DMS53 treated with DMSO at 0.1 percent for 48 hours (cell line): ENCODE measurements at regions not wholly inside any gene's neighbourhood (a gene's known extent, or its start where the extent isn't known, plus 50 kb on each side); places are given as distances from the start of the nearest gene placed in this dataset.

Source experiments
- DNase-seq: peaks from one replicate; lab custom pipeline; 2025; ENCODE audit not compliant: unreplicated experiment; lab: John Stamatoyannopoulos, UW

DNA sequence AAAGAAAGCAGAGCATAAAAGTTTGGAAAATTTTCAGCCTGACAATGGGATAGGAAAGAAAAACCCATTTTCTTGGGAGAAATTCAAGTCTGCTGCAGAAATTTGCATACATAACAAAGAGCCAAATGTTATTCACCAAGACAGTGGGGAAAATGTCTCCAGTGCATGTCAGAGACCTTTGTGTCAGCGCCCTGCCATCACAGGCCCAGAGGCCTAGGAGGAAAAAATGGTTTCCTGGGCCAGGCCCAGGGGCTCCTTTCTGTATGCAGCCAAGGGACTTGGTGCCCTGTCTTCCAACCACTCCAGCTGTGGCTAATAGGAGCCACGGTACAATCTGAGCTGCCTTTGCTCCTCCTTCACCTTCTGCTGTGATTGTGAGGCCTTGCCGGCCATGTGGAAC is 189.1 kb upstream of the PITRM1 start:
- no peak for DNase-seq

DNA sequence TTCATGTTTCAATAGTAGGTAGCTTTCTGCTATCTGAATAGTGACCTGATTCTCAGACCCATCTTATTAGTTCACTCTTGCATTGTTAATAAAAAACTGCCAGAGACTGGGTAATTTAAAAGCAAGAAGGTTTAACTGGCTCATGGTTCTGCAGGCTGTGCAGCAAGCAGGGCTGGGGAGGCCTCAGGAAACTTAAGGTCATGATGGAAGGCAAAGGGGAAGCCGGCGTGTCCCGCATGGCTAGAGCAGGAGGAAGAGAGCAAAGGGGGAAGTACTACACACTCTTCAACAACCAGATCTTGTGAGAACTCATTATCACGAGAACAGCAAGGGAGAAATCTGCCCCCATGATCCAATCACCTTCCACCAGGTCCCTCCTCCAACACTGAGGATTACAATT is 185.2 kb upstream of the PITRM1 start:
- no peak for DNase-seq

- no peak for DNase-seq
Observed at GRCh38 chr10:3355536-3355935, 183.0 kb upstream of the PITRM1 start.

GRCh38 chr10:3354174-3354900 is 181.8 kb upstream of the PITRM1 start:
- DNase-seq = no peak

GRCh38 chr10:3353235-3353634 is 180.7 kb upstream of the PITRM1 start:
- no peak for DNase-seq

DNA sequence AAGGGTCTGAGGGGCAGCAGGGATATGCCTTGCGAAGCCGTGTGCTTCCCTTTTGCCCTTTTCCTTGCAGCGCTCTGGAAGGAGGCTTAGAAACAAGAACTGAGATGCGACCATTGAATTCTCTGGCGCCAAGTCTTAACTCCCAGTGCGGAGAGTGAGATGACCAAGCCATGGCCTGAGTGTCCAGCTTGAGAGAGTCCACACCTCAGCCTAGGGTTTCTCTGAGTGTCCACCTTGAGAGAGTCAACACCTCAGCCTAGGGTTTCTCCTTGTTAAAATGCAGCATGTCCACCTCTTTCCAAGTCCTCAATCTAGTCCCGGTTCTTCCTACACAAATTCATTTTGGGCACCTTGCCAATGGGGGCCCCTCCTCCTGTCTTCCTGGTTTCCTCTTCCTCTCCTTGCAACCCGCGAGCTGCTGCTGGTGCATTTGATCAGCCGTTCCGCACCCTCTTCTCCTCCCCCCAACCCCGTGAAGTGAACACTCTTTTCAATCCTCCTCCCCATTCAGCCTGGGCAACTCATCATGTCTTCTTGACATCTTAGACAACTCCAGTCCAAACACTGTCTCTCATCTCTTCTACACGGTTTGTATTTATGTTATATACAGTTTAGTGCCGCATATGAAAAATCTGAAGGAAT is 178.2 kb upstream of the PITRM1 start:
- no peak for DNase-seq

DNA sequence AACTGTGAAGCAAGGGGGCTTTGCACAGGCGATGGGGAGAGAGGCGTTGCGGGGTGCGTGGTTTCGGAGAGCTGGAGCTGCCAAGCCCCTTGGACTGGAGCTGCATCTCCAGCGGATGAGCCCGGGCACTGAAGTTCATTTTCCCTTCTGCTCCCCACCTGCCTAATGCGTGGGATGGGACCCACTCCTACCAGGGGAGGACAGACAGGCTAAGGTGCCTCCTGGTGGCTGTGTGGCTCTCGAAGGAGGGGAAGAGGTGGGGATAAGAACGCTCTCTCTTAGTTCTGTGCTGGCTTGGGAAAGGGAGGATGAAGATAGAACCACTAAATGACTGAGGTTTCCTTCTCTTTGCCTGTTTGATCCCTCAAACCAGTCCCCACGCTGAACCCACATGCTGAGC is 177.6 kb upstream of the PITRM1 start:
- DNase-seq = no peak

DNA sequence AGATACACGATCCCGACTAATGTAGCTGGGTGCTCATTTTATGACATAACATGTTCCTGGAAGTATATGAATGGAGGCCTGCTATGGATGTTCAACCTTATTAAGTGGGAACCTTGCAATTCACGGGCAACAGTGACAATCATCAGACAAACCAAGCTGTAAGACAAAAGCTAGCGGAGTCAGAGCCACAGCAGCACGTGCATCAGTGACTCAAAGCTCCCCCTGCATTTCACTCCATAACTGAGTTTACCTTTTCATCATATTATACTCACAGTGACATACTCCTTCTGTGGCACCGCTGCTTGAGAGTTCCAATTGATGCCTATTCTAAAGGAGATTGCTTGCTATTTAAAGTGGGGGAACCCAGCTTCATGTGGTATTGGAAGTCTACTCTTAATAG is 176.0 kb upstream of the PITRM1 start:
- DNase-seq = no peak

DNA sequence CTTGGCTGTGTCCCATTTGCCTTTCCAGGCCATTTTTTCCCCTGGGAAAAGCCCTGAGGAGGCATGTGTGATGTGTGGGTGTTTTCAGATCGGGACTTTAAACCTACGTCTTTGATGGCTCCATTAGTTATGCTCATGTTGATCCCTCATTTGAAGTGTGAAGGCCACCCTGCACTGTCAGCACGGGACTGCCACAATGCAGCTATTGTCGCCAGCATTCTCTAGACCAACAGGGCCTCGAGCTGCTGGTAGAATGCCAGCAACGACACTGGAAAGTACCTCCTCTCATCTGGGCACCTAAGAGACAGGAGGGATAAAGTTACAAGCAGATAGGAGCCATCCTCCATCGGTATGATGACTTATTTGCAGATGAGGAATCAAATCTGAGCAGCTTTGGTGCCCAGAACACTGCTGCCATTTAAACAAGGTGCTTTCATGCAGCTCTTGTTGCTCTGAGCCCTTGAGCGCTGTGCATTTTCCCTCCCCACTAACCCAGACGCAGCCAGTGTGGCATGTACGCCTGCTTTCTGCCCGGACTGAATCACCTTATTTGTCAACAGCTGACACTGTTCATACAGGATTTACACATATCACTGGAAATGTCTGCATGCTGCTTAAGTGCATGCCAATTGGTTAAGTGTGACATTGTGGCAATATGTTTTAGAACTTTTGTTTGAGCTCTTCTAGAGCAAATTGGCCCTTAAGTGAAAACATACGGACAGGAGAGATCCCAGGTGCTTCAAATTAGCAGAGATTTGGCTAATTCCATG is 175.0 kb upstream of the PITRM1 start:
- DNase-seq = no peak

- DNase-seq = no peak
Observed at GRCh38 chr10:3346851-3347250, 174.3 kb upstream of the PITRM1 start.

GRCh38 chr10:3342771-3343170 is 170.2 kb upstream of the PITRM1 start:
- no peak for DNase-seq

DNA sequence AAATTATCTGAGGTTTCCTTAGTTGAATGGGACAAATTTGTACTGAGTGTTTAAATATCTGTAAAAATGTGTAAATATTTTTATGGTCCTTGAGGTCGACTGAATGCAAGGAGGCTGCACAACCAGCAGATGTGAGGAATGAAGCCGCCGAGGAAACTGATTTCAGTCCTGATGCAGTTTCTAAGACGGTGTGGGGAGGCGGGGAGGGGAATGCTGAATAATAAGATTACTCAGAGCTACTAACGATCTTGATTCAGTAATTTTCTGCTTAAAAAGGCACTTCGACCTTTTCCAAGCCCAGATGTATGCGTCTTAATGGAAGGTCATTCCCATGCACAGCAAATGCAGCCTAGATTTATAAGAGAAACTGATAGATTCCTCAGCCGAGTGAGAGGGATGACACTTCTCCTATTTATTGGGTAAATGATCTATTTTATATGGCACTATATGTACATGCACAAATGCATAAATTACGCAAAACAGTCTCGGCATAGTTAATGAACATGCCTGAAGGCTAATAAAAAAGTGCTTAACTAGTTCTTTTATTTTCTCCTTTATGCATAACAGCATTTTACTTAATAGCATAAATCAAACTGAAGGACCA is 167.6 kb upstream of the PITRM1 start:
- DNase-seq = no peak

GRCh38 chr10:3339531-3339950 is 167.0 kb upstream of the PITRM1 start:
- no peak for DNase-seq

DNA sequence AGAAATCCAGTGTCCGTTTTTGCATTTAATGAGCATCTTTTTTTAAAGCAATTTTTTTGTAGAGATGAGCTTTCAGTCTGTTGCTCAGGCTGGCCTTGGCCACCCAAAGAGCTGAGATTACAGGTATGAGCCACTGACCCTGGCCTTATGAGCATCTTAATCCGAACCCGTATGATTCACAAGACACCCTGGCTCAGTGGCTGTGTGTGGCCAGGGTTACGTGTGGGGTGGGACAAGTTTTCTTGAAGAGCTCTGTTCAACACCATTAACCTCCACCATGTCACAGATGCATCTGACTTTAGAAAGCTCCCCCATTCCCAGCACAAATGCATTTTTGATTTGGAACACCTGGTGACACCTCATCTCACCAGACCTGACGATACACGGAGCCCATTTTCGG is 166.5 kb upstream of the PITRM1 start:
- no peak for DNase-seq

DNA sequence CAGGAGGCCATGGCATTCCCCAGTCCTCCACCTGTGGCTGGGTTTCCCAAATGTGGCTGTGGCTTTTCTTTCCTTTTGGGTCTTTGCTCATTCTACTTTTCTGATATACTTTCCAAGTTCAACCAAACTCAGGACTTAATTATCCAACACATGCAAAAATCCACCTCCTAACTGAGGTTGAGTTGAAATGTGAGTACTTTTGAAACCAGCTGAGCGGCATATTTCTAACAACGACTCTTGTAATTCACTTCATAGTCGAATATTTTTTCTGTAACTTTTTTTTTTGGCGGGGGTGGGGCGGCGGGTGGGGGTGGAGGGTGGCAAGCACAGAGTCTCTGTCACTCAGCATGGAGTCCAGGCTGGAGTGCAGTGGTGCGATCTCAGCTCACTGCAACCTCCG is 165.2 kb upstream of the PITRM1 start:
- DNase-seq = no peak

GRCh38 chr10:3336673-3337293 is 164.2 kb upstream of the PITRM1 start:
- DNase-seq = no peak

DNA sequence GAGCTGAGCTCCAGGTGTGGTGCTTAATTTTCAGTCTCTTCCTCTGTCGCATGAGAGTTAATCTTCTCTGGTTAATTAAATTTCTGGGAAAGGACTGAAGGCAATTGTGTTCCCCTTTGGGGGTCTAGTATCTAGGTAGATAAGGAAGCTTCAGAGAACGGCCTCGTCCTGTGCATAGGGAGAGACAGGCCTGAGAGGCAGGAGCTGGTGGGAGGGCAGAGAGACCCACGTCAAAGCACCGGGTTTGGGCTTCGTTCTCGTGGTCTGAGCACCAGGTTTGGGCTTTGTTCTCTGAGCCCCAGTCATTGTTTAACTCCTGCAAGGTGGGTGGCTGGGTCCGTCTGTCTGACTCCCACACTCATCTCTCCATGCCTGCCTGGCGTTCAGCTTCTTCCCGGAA is 160.8 kb upstream of the PITRM1 start:
- DNase-seq = no peak

DNA sequence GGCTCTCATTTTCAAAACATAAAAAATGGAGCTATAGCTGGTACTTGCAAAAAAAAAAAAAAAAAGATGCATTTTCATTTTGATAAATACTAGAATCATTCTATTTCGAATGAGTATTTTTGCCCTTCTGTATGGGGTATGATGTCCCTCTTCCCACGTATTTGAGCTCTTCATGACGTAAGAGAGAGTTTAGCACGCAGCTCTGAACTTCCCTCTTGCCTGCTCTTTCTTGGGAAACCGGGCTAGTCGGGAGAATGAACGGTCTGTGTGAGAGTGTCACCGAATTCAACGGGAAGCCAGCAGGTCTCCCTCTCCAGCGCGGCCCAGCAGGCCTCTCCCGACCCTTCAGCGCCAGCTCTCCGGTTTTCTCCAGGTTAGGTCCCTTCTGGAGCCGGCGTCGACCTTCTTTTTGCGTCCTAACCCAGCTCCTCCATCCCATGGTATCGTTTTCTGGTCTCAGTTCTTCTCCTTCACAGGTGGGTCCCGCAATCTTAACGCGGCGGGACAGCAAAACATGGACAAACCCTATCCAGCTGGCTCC is 159.2 kb upstream of the PITRM1 start:
- DNase-seq = no peak

- no peak for DNase-seq
Observed at GRCh38 chr10:3331187-3331586, 158.6 kb upstream of the PITRM1 start.

- no peak for DNase-seq
Observed at GRCh38 chr10:3330663-3331062, 158.1 kb upstream of the PITRM1 start.
